HEK293T (cell line): ENCODE measurements at regions not wholly inside any gene's neighbourhood (a gene's known extent, or its start where the extent isn't known, plus 50 kb on each side); places are given as distances from the start of the nearest gene placed in this dataset.

ENCODE experiments used
- CTCF ChIA-PET: fragments of 350-600 bp; formaldehyde crosslinking; extraction: SDS; loops from one replicate; lab custom pipeline; 2021; ENCODE audit warnings: antibody characterized with exemption, inconsistent platforms; lab: Yijun Ruan, JAX
- POLR2A ChIA-PET: fragments of 350-600 bp; formaldehyde crosslinking; extraction: SDS; loops from one replicate; lab custom pipeline; 2020; ENCODE audit warnings: antibody characterized with exemption, inconsistent platforms; lab: Yijun Ruan, JAX
- DNase-seq: peaks from one replicate; pipeline ENCODE4 v3.0.0; 2012; ENCODE audit warnings: mixed read lengths; ENCODE audit errors: extremely low spot score
- ARNT ChIP-seq: fragments of 450-650 bp; IDR thresholded peaks from 2 replicates; pipeline ENCODE4 v1.6.1; 2017; ENCODE audit warnings: mild to moderate bottlenecking
- BHLHE40 ChIP-seq: fragments of 450-650 bp; IDR thresholded peaks from 2 replicates; pipeline ENCODE4 v1.6.1; 2016; ENCODE audit warnings: mild to moderate bottlenecking, moderate library complexity, borderline replicate concordance
- CTBP1 ChIP-seq: fragments of 450-650 bp; IDR thresholded peaks from 2 replicates; pipeline ENCODE4 v1.6.1; 2016; ENCODE audit warnings: borderline replicate concordance
- ELF4 ChIP-seq: fragments of 450-650 bp; IDR thresholded peaks from 2 replicates; pipeline ENCODE4 v1.6.1; 2017; ENCODE audit warnings: antibody characterized with exemption
- FOXA1 ChIP-seq: fragments of 450-650 bp; IDR thresholded peaks from 2 replicates; pipeline ENCODE4 v1.6.1; 2016; ENCODE audit warnings: mild to moderate bottlenecking
- FOXK2 ChIP-seq: fragments of 450-650 bp; IDR thresholded peaks from 2 replicates; pipeline ENCODE4 v1.6.1; 2016; ENCODE audit warnings: mild to moderate bottlenecking
- FOXM1 ChIP-seq: fragments of 450-650 bp; IDR thresholded peaks from 2 replicates; pipeline ENCODE4 v1.6.1; 2017; ENCODE audit warnings: mild to moderate bottlenecking, borderline replicate concordance
- HDGF ChIP-seq: fragments of 450-650 bp; IDR thresholded peaks from 2 replicates; pipeline ENCODE4 v1.6.1; 2017; ENCODE audit warnings: antibody characterized with exemption, borderline replicate concordance
- L3MBTL2 ChIP-seq: fragments of 450-650 bp; conservative IDR thresholded peaks from 2 replicates; pipeline ENCODE4 v1.6.1; 2016; ENCODE audit warnings: mild to moderate bottlenecking
- LEF1 ChIP-seq: fragments of 450-650 bp; IDR thresholded peaks from 2 replicates; pipeline ENCODE4 v1.6.1; 2017; ENCODE audit warnings: mild to moderate bottlenecking, borderline replicate concordance
- NFRKB ChIP-seq: fragments of 450-650 bp; IDR thresholded peaks from 2 replicates; pipeline ENCODE4 v1.6.1; 2016; ENCODE audit warnings: mild to moderate bottlenecking, moderate library complexity
- PKNOX1 ChIP-seq: fragments of 450-650 bp; IDR thresholded peaks from 2 replicates; pipeline ENCODE4 v1.6.1; 2016
- SP1 ChIP-seq: fragments of 450-650 bp; IDR thresholded peaks from 2 replicates; pipeline ENCODE4 v1.6.1; 2017
- SUZ12 ChIP-seq: fragments of 450-650 bp; IDR thresholded peaks from 2 replicates; pipeline ENCODE4 v1.6.1; 2016; ENCODE audit warnings: mild to moderate bottlenecking
- TARDBP ChIP-seq: fragments of 450-650 bp; IDR thresholded peaks from 2 replicates; pipeline ENCODE4 v1.6.1; 2016
- ZNF384 ChIP-seq: fragments of 450-650 bp; IDR thresholded peaks from 2 replicates; pipeline ENCODE4 v1.6.1; 2016

GRCh38 chr3:1571736-1572135 lies 478.9 kb downstream of the CNTN6 start:
- ChIA-PET CTCF (no interaction called here), POLR2A (no interaction called here)
- DNase-seq, result no peak
- TF ChIP-seq FOXM1 (no peak), SP1 (no peak)

GRCh38 chr3:1576047-1576446 lies 483.2 kb downstream of the CNTN6 start:
- CTCF ChIA-PET, result no interaction called here
- POLR2A ChIA-PET, result no interaction called here
- DNase-seq, result no peak
- TF ChIP-seq SUZ12 (no peak), FOXA1 (no peak), PKNOX1 (no peak), ARNT (no peak), CTBP1 (no peak), FOXM1 (no peak), TARDBP (no peak), SP1 (no peak), FOXK2 (no peak), NFRKB (no peak), ZNF384 (no peak), ELF4 (no peak), LEF1 (no peak), L3MBTL2 (no peak), BHLHE40 (no peak)

- ChIA-PET CTCF (no interaction called here), POLR2A (no interaction called here)
- no peak for DNase-seq
- TF ChIP-seq ARNT, result no peak
- no peak for TF ChIP-seq LEF1
- no peak for TF ChIP-seq FOXK2
- TF ChIP-seq ZNF384, result no peak
- TF ChIP-seq FOXA1, result no peak
- TF ChIP-seq SUZ12, result no peak
- no peak for TF ChIP-seq PKNOX1
- TF ChIP-seq BHLHE40, result no peak
- no peak for TF ChIP-seq TARDBP
- no peak for TF ChIP-seq HDGF
- no peak for TF ChIP-seq SP1
- no peak for TF ChIP-seq NFRKB
- TF ChIP-seq ELF4, result no peak
- TF ChIP-seq FOXM1, result no peak
- TF ChIP-seq CTBP1, result no peak
- no peak for TF ChIP-seq L3MBTL2
Measured at GRCh38 chr3:1578124-1578806, 485.4 kb downstream of the CNTN6 start.

- no peak for DNase-seq
- CTCF ChIA-PET, result no interaction called here
- POLR2A ChIA-PET, result no interaction called here
- TF ChIP-seq PKNOX1, result no peak
- TF ChIP-seq SUZ12, result no peak
Measured at GRCh38 chr3:1583044-1583443, 490.2 kb downstream of the CNTN6 start.

- ChIA-PET POLR2A (no interaction called here), CTCF (no interaction called here)
- TF ChIP-seq ZNF384, result no peak
- no peak for TF ChIP-seq HDGF
- TF ChIP-seq L3MBTL2, result no peak
- TF ChIP-seq FOXM1, result no peak
- TF ChIP-seq SP1, result no peak
- TF ChIP-seq FOXK2, result no peak
- no peak for TF ChIP-seq BHLHE40
- no peak for TF ChIP-seq LEF1
- TF ChIP-seq PKNOX1, result no peak
- DNase-seq, result no peak
Measured at GRCh38 chr3:1587426-1587825, 494.6 kb downstream of the CNTN6 start.

- ChIA-PET CTCF (no interaction called here), POLR2A (no interaction called here)
- no peak for DNase-seq
- TF ChIP-seq SUZ12, result no peak
Measured at GRCh38 chr3:1591327-1592028, 498.7 kb downstream of the CNTN6 start.
